ENCODE measurements at regions not wholly inside any gene's neighbourhood (a gene's known extent, or its start where the extent isn't known, plus 50 kb on each side); places are given as distances from the start of the nearest gene placed in this dataset.

- TF ChIP-seq CTCF (IDR thresholded peaks at IDR 0.05) = no peak
- no peak for TF ChIP-seq POLR2A (IDR thresholded peaks at IDR 0.05)
Measured at GRCh38 chr6:6930223-6930880, 177.4 kb upstream of the RREB1 start.

All from body of pancreas (tissue), 4 donors.